Astrocyte (in vitro differentiated cells and primary cell): ENCODE measurements at regions not wholly inside any gene's neighbourhood (a gene's known extent, or its start where the extent isn't known, plus 50 kb on each side); places are given as distances from the start of the nearest gene placed in this dataset.

Experiments used
- DNase-seq: peaks from one replicate; pipeline ENCODE4 v3.0.0-alpha.2; 2010; ENCODE audit warnings: low read depth
- FAIRE-seq: peaks from 2 replicates; lab custom pipeline; 2011; peaks lifted over from hg19 to GRCh38; lab: Jason Lieb, UNC
- H2AFZ ChIP-seq: 2 replicates; pipeline ENCODE4 v1.6.0; 2012; ENCODE audit warnings: low read depth, low read length, inconsistent platforms
- H3K27ac ChIP-seq: 2 replicates; pipeline ENCODE4 v1.5.1; 2011; ENCODE audit warnings: low read depth, low read length, inconsistent platforms
- H3K27me3 ChIP-seq: 2 replicates; pipeline ENCODE4 v1.6.0; 2011; ENCODE audit warnings: low read length, inconsistent platforms; ENCODE audit not compliant: insufficient read depth
- H3K36me3 ChIP-seq: 2 replicates; pipeline ENCODE4 v1.5.1; 2011; ENCODE audit warnings: low read length, inconsistent platforms; ENCODE audit not compliant: insufficient read depth
- H3K4me1 ChIP-seq: 2 replicates; pipeline ENCODE4 v1.5.1; 2011; ENCODE audit warnings: low read length, inconsistent platforms; ENCODE audit not compliant: insufficient read depth
- H3K4me2 ChIP-seq: 2 replicates; pipeline ENCODE4 v1.6.0; 2012; ENCODE audit warnings: low read length, inconsistent platforms
- H3K4me3 ChIP-seq: 2 replicates; pipeline ENCODE4 v1.5.1; 2011; ENCODE audit warnings: low read depth, mild to moderate bottlenecking, low read length, inconsistent platforms; ENCODE audit not compliant: insufficient read depth
- H3K79me2 ChIP-seq: 2 replicates; pipeline ENCODE4 v1.6.0; 2012; ENCODE audit warnings: mild to moderate bottlenecking, low read length, inconsistent platforms; ENCODE audit not compliant: insufficient read depth
- H3K9ac ChIP-seq: 2 replicates; pipeline ENCODE4 v1.6.0; 2012; ENCODE audit warnings: mild to moderate bottlenecking, low read length, inconsistent platforms
- H3K9me3 ChIP-seq: 2 replicates; pipeline ENCODE4 v1.5.1; 2012; ENCODE audit warnings: low read depth, mild to moderate bottlenecking, low read length, inconsistent platforms; ENCODE audit not compliant: insufficient read depth
- H4K20me1 ChIP-seq: 2 replicates; pipeline ENCODE4 v1.6.0; 2012; ENCODE audit warnings: low read length, inconsistent platforms; ENCODE audit not compliant: insufficient read depth
- H3K27ac Mint-ChIP-seq: one replicate; pipeline ENCODE4 v1.8.0; 2021; ENCODE audit warnings: mild to moderate bottlenecking, mixed read lengths; ENCODE audit not compliant: unreplicated experiment
- H3K27me3 Mint-ChIP-seq: one replicate; pipeline ENCODE4 v1.8.0; 2021; ENCODE audit warnings: low read depth, mixed read lengths; ENCODE audit not compliant: unreplicated experiment
- H3K36me3 Mint-ChIP-seq: one replicate; pipeline ENCODE4 v1.8.0; 2021; ENCODE audit warnings: low read depth, mixed read lengths; ENCODE audit not compliant: unreplicated experiment
- H3K4me1 Mint-ChIP-seq: one replicate; pipeline ENCODE4 v1.8.0; 2021; ENCODE audit warnings: low read depth, mixed read lengths; ENCODE audit not compliant: unreplicated experiment
- H3K4me3 Mint-ChIP-seq: one replicate; pipeline ENCODE4 v1.8.0; 2021; ENCODE audit warnings: mild to moderate bottlenecking, moderate library complexity, mixed read lengths; ENCODE audit not compliant: unreplicated experiment
- H3K9me3 Mint-ChIP-seq: one replicate; pipeline ENCODE4 v1.8.0; 2021; ENCODE audit warnings: mild to moderate bottlenecking, mixed read lengths; ENCODE audit not compliant: unreplicated experiment
- CTCF ChIP-seq: IDR thresholded peaks from 2 replicates; pipeline ENCODE4 v1.5.1; 2011; ENCODE audit warnings: low read depth, mild to moderate bottlenecking, inconsistent platforms, low read length, moderate library complexity; ENCODE audit not compliant: insufficient read depth
- EZH2 ChIP-seq: IDR thresholded peaks from 2 replicates; pipeline ENCODE4 v1.6.1; 2012; ENCODE audit warnings: mild to moderate bottlenecking, low read length, inconsistent platforms; ENCODE audit not compliant: insufficient read depth

- Histone ChIP-seq H3K36me3 (no peaks in the 10 kb centered on the region), H2AFZ (no peak overlapping the region), H3K4me2 (no peak overlapping the region), H3K27ac (no peak overlapping the region), H3K4me3 (no peak overlapping the region), H4K20me1 (no peaks in the 10 kb centered on the region), H3K9me3 (no peaks in the 10 kb centered on the region), H3K79me2 (no peaks in the 10 kb centered on the region), H3K9ac (no peak overlapping the region), H3K4me1 (no peaks in the 10 kb centered on the region), H3K27me3 (no peaks in the 10 kb centered on the region)
- TF ChIP-seq EZH2 (no peak), CTCF (no peak)
- Mint-ChIP-seq H3K27me3 (no peaks in the 10 kb centered on the region), H3K4me3 (no peak overlapping the region), H3K27ac (no peak overlapping the region), H3K36me3 (no peaks in the 10 kb centered on the region), H3K4me1 (peaks cover 2% of the 10 kb centered on the region), H3K9me3 (no peaks in the 10 kb centered on the region)
- FAIRE-seq (no peak), DNase-seq (no peak)
These were observed 318.5 kb upstream of the MAP3K7 start for GRCh38 chr6:90905351-90905750.

DNA sequence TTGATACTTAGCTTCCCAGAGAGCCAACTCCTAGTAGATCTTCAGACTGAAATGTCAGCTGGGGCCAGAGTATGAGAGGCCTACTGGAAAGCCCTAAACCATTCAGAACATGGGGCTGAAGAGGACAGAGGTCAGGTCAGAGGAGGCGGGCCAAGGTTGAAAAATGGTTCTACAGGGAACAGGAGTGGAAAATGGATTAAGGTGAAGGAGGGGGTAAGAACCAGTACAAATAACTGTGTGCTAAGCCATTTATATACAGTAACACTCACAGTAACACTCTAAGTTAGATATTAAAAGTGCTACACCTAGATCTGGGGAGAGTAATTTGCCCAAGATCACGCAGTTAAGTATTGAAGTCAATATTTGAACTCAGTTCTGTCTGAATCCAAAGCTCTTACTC lies 313.2 kb upstream of the MAP3K7 start:
- H3K4me1 Mint-ChIP-seq: peaks cover 1% of the 10 kb centered on the region
- H3K9ac ChIP-seq: no peak overlapping the region
- TF ChIP-seq CTCF (no peak), EZH2 (no peak)
- H3K36me3 Mint-ChIP-seq: no peaks in the 10 kb centered on the region
- no peaks in the 10 kb centered on the region for H4K20me1 ChIP-seq
- no peaks in the 10 kb centered on the region for H3K27me3 ChIP-seq
- no peak overlapping the region for H3K4me3 Mint-ChIP-seq
- no peaks in the 10 kb centered on the region for H3K9me3 Mint-ChIP-seq
- no peak overlapping the region for H2AFZ ChIP-seq
- H3K9me3 ChIP-seq: no peaks in the 10 kb centered on the region
- no peak overlapping the region for H3K27ac ChIP-seq
- H3K27me3 Mint-ChIP-seq: no peaks in the 10 kb centered on the region
- H3K79me2 ChIP-seq: no peaks in the 10 kb centered on the region
- no peak for FAIRE-seq
- no peaks in the 10 kb centered on the region for H3K36me3 ChIP-seq
- H3K27ac Mint-ChIP-seq: no peak overlapping the region
- no peak overlapping the region for H3K4me3 ChIP-seq
- H3K4me2 ChIP-seq: no peak overlapping the region
- no peak for DNase-seq
- no peaks in the 10 kb centered on the region for H3K4me1 ChIP-seq

DNA sequence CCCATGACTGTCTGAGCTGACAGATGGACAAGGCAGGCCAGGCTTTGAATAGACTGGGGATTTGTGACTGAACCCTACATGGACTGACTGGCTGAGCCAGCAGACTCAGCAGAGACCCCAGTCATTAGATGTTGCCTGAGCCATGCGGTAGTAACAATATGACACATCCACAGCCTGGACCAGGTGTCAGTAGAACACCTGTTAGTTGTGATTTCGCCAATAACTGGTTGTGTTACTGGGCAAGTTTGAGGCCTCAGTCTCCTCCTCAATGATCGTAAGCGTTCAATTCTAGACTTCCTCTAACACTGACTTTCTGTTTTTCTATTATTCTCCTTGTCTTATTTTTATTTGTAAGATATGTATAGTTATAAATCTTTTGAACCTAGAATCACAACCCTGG lies 311.9 kb upstream of the MAP3K7 start:
- Mint-ChIP-seq H3K4me3 (no peak overlapping the region), H3K4me1 (peaks cover 1% of the 10 kb centered on the region), H3K27ac (no peak overlapping the region), H3K36me3 (no peaks in the 10 kb centered on the region), H3K27me3 (no peaks in the 10 kb centered on the region), H3K9me3 (no peaks in the 10 kb centered on the region)
- Histone ChIP-seq H2AFZ (no peak overlapping the region), H3K9me3 (no peaks in the 10 kb centered on the region), H3K36me3 (no peaks in the 10 kb centered on the region), H3K4me1 (no peaks in the 10 kb centered on the region), H3K4me3 (no peak overlapping the region), H3K27ac (no peak overlapping the region), H3K4me2 (no peak overlapping the region), H3K9ac (no peak overlapping the region), H3K27me3 (no peaks in the 10 kb centered on the region), H4K20me1 (no peaks in the 10 kb centered on the region), H3K79me2 (no peaks in the 10 kb centered on the region)
- DNase-seq (no peak), FAIRE-seq (no peak)
- TF ChIP-seq CTCF (no peak), EZH2 (no peak)
